ENCODE measurements at regions not wholly inside any gene's neighbourhood (a gene's known extent, or its start where the extent isn't known, plus 50 kb on each side); places are given as distances from the start of the nearest gene placed in this dataset.

GRCh38 chr1:102181341-102181740 is 184.6 kb upstream of the OLFM3 start:
- no peak for TF ChIP-seq CTCF (IDR thresholded peaks at IDR 0.05; ENCODE audit: low read length)
- no peak for TF ChIP-seq EZH2 (optimal IDR thresholded peaks at IDR 0.05; ENCODE audit: low read depth, low read length)
- no peak for TF ChIP-seq EZH2phosphoT487 (IDR thresholded peaks at IDR 0.05; ENCODE audit: low read length)

All from MM.1S (cell line).